ENCODE measurements at regions not wholly inside any gene's neighbourhood (a gene's known extent, or its start where the extent isn't known, plus 50 kb on each side); places are given as distances from the start of the nearest gene placed in this dataset.
"Not testable (repeated sequence)": the region's sequence is repeated elsewhere in the genome, so short reads cannot be mapped to it uniquely, and the experiment has no call there.

DNA sequence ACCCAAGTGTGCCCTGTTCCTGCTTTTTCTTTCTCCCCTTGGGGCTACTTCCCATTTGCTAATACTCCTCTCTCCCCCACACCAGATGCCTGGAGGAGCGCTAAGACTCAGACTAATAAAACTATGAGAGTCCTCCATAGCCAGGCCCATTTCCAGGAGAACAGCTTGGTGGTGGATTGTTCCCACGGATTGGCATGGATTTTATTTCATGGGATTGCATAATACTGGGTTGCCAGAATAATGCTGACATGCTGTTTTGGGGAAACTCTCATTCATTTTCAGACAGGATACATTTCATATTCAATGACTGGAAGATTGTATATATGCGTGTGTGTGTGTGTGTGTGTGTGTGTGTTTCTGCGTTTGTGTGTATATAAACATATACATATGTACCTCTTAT is 447.5 kb upstream of the PITX2 start:
- Histone ChIP-seq H3K27ac (ENCODE audit: low read depth, low read length) (no peak overlapping the region), H3K79me2 (ENCODE audit: insufficient read depth, low read length) (no peaks in the 10 kb centered on the region), H3K9me3 (ENCODE audit: low read depth, low read length) (no peaks in the 10 kb centered on the region), H3K4me3 (ENCODE audit: insufficient read depth, low read length) (no peak overlapping the region), H3K27me3 (ENCODE audit: insufficient read depth, low read length) (no peaks in the 10 kb centered on the region), H2AFZ (ENCODE audit: low read length) (no peak overlapping the region), H3K4me1 (ENCODE audit: insufficient read depth, low read length) (peaks cover 12% of the 10 kb centered on the region), H3K4me2 (ENCODE audit: insufficient read depth, low read length) (no peak overlapping the region), H3K36me3 (ENCODE audit: insufficient read depth, low read length) (no peaks in the 10 kb centered on the region), H4K20me1 (ENCODE audit: insufficient read depth, low read length) (no peaks in the 10 kb centered on the region)
- TF ChIP-seq, protein P1, sequence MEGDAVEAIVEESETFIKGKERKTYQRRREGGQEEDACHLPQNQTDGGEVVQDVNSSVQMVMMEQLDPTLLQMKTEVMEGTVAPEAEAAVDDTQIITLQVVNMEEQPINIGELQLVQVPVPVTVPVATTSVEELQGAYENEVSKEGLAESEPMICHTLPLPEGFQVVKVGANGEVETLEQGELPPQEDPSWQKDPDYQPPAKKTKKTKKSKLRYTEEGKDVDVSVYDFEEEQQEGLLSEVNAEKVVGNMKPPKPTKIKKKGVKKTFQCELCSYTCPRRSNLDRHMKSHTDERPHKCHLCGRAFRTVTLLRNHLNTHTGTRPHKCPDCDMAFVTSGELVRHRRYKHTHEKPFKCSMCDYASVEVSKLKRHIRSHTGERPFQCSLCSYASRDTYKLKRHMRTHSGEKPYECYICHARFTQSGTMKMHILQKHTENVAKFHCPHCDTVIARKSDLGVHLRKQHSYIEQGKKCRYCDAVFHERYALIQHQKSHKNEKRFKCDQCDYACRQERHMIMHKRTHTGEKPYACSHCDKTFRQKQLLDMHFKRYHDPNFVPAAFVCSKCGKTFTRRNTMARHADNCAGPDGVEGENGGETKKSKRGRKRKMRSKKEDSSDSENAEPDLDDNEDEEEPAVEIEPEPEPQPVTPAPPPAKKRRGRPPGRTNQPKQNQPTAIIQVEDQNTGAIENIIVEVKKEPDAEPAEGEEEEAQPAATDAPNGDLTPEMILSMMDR (IDR thresholded peaks at IDR 0.05; ENCODE audit: extremely low read depth, low read depth, low read length), result no peak
- no peak for DNase-seq (ENCODE audit: insufficient read length, low spot score, missing footprints)

DNA sequence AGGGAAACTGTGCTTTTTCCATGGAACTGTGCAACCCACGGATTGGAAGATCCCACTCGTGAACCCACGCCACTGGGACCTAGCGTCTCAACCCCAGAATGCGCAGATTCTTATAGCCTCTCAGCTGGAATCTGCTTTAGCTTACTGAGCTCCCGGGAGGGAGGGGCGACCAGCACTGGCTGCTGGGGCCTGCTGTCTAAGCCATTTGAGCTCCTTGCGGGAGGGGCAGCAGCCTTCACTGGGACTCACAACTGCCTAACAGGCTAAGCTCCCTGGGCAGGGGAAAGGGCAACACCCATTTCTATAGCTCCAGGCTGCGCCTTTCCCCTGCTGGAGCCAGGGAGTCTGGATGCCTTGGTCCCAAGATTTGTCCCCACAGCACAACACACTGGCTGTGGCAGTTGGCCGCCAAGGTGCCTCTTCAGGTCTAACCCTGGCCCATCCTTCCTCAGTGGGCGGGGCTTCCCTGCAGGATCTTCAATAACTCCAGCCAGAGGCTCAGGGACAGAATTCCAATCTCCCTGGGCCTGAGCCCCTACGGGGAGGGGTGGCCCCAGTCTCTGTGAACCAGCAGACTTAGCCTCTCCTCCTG is 451.7 kb upstream of the PITX2 start:
- no peak overlapping the region for H3K4me2 ChIP-seq (ENCODE audit: insufficient read depth, low read length)
- no peaks in the 10 kb centered on the region for H3K9me3 ChIP-seq (ENCODE audit: low read depth, low read length)
- TF ChIP-seq, protein P1 (IDR thresholded peaks at IDR 0.05; ENCODE audit: extremely low read depth, low read depth, low read length), result no peak

DNA sequence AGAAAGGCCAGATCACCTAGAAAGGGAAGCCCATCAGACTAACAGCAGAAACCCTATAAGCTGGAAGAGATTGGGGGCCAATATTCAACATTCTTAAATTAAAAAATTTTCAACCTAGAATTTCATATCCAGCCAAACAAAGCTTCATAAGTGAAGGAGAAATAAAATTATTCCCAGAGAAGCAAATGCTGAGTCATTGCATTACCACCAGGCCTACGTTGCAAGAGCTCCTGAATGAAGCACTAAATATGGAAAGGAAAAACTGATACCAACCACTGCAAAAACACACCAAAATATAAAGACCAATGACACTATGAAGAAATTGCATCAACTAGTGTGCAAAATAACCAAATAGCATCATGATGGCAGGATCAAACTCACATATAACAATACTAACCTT is 453.4 kb upstream of the PITX2 start:
- H3K4me3 ChIP-seq (ENCODE audit: insufficient read depth, low read length); H3K27ac ChIP-seq (ENCODE audit: low read depth, low read length); H3K27me3 ChIP-seq (ENCODE audit: insufficient read depth, low read length); H3K4me1 ChIP-seq (ENCODE audit: insufficient read depth, low read length); H4K20me1 ChIP-seq (ENCODE audit: insufficient read depth, low read length); H3K36me3 ChIP-seq (ENCODE audit: insufficient read depth, low read length); H2AFZ ChIP-seq (ENCODE audit: low read length); DNase-seq (ENCODE audit: insufficient read length, low spot score, missing footprints); H3K4me2 ChIP-seq (ENCODE audit: insufficient read depth, low read length); H3K9me3 ChIP-seq (ENCODE audit: low read depth, low read length); H3K79me2 ChIP-seq (ENCODE audit: insufficient read depth, low read length): not testable (repeated sequence)

More for the DNA sequence above, 451.7 kb upstream of the PITX2 start:
- Histone ChIP-seq H3K4me3 (ENCODE audit: insufficient read depth, low read length) (no peak overlapping the region), H4K20me1 (ENCODE audit: insufficient read depth, low read length) (no peaks in the 10 kb centered on the region), H3K27me3 (ENCODE audit: insufficient read depth, low read length) (no peaks in the 10 kb centered on the region), H2AFZ (ENCODE audit: low read length) (no peak overlapping the region), H3K4me1 (ENCODE audit: insufficient read depth, low read length) (no peaks in the 10 kb centered on the region), H3K79me2 (ENCODE audit: insufficient read depth, low read length) (no peaks in the 10 kb centered on the region), H3K27ac (ENCODE audit: low read depth, low read length) (no peak overlapping the region), H3K36me3 (ENCODE audit: insufficient read depth, low read length) (no peaks in the 10 kb centered on the region)
- no peak for DNase-seq (ENCODE audit: insufficient read length, low spot score, missing footprints)

DNA sequence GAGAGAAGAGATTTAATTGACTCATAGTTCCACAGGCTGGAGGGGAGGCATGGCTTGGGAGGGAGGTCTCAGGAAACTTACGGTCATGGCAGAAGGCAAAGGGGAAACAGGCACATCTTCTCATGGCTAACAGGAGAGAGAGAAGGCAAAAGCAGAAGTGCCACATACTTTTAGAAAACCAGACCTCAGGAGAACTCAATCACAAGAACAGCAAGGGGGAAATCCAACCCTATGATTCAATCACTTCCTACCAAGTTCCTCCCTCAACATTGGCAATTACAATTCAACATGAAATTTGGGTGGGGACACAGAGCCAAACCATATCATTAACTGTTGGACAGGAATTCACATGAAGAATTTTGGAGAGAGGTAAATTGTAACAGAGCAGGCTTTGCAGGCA is 485.3 kb upstream of the PITX2 start:
- Histone ChIP-seq H2AFZ (ENCODE audit: low read length) (no peak overlapping the region), H3K79me2 (ENCODE audit: insufficient read depth, low read length) (no peaks in the 10 kb centered on the region), H3K9me3 (ENCODE audit: low read depth, low read length) (no peaks in the 10 kb centered on the region), H3K36me3 (ENCODE audit: insufficient read depth, low read length) (no peaks in the 10 kb centered on the region), H3K27me3 (ENCODE audit: insufficient read depth, low read length) (no peaks in the 10 kb centered on the region), H4K20me1 (ENCODE audit: insufficient read depth, low read length) (no peaks in the 10 kb centered on the region), H3K4me3 (ENCODE audit: insufficient read depth, low read length) (no peak overlapping the region), H3K4me2 (ENCODE audit: insufficient read depth, low read length) (no peak overlapping the region), H3K27ac (ENCODE audit: low read depth, low read length) (no peak overlapping the region), H3K4me1 (ENCODE audit: insufficient read depth, low read length) (no peaks in the 10 kb centered on the region)
- TF ChIP-seq, protein P1 (IDR thresholded peaks at IDR 0.05; ENCODE audit: extremely low read depth, low read depth, low read length), result no peak
- no peak for DNase-seq (ENCODE audit: insufficient read length, low spot score, missing footprints)

Measured in osteoblast (primary cell).